ENCODE measurements at regions not wholly inside any gene's neighbourhood (a gene's known extent, or its start where the extent isn't known, plus 50 kb on each side); places are given as distances from the start of the nearest gene placed in this dataset.

GRCh38 chr2:39492716-39493115, 55.6 kb upstream of the MAP4K3 start:
- TF ChIP-seq EZH2 (IDR thresholded peaks at IDR 0.05) (no peak), POLR2AphosphoS5 (IDR thresholded peaks at IDR 0.05; ENCODE audit: borderline replicate concordance, low read depth, low read length) (no peak), FOXP2 (optimal IDR thresholded peaks at IDR 0.05; ENCODE audit: control extremely low read depth, extremely low read length, insufficient read depth) (no peak)
